HG03066 (cell line): ENCODE measurements at regions not wholly inside any gene's neighbourhood (a gene's known extent, or its start where the extent isn't known, plus 50 kb on each side); places are given as distances from the start of the nearest gene placed in this dataset.
"Not testable (repeated sequence)": the region's sequence is repeated elsewhere in the genome, so short reads cannot be mapped to it uniquely, and the experiment has no call there.

Source experiments
- ATAC-seq: cut with Tn5 transposase; IDR thresholded peaks from one replicate; pipeline ENCODE4 v1.9.1; 2021; ENCODE audit warnings: low read depth; ENCODE audit not compliant: unreplicated experiment

DNA sequence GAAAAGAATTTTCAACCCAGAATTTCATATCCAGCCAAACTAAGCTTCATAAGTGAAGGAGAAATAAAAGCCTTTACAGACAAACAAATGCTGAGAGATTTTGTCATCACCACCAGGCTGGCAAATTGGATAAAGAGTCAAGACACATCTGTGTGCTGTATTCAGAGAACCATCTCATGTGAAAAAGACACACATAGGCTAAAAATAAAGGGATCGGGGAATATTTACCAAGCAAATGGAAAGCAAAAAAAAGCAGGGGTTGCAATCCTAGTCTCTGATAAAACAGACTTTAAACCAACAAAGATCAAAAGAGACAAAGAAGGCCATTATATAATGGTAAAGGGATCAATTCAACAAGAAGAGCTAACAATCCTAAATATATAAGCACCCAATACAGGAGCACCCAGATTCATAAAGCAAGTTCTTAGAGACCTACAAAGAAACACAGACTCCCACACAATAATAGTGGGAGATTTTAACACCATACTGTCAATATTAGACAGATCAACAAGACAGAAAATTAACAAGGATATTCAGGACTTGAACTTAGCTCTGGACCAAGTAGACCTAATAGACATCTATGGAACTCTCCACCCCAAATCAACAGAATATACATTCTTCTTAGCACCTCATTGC is 55.9 kb upstream of the ACSM6 start:
- ATAC-seq = not testable (repeated sequence)

DNA sequence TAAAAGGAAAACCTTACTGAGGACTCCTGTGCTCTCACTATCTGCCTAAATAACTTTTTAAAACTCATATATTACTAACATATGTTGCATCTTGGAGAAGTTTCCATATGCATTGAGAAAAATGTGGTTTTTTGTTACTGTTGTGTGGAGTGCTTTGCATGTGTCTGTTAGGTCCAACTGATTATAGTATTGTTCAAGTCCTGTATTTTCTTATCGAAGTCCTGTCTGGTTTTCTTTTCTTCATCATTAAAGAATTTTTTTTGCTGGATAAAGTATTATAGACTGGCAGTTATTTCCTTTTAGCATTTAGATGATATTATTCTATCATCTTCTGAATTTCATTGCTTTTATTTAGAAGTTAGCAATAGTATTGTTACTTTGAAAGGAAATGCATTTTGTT is 59.5 kb upstream of the ACSM6 start:
- ATAC-seq = no peak

DNA sequence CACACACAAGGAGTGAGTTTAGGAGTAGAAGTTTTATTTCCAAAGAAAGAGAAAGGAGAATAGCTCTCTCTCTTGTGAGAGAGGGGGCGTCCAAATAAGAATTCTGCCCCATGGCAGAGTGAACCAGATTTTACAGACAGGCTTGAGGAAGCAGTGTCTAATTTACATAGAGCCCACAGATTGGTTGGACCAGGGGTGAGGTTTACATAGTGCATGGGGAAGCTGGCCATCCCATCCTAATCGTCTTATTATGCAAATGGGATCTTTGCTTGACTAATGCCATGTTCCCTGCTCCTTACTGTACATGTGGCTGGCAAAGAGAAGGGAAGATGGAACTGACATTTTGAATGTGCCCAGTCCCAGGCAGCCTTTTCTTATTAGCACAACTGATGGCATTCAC is 60.0 kb upstream of the ACSM6 start:
- no peak for ATAC-seq

DNA sequence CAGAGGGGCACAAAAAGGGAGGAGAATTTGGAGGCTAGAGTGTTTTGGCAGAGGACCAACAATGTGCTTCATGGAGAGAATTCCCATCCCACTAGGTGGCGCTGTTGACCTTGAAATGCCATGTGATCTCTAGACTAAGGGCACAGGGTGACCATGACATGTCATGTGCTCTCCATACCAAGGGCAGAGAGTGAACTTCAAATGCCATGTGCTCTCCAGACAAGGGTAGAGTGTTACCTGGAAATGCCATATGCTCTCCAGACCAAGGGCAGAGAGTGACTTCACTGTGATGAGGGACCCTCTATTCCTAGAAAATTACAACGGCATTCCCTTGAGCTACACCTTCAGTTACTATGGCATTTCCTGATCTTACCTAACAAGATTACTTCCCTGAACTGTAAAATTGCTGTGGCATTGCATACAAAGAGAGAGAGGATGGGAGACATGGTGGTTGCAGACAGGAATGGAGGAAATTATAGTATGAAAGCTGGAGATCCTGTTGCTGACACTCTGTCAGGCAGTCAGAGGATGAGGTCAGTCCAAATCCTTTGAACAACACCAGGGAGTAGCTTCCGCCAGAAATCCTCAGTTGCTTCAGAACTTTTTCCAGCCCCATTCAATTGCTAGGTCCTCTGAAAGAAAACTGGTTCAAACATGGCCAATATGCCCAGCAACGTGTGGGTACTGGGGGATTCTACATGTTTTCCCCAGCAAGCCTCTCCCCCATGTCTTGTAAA is 60.9 kb upstream of the ACSM6 start:
- peak; percentile 73 for ATAC-seq

DNA sequence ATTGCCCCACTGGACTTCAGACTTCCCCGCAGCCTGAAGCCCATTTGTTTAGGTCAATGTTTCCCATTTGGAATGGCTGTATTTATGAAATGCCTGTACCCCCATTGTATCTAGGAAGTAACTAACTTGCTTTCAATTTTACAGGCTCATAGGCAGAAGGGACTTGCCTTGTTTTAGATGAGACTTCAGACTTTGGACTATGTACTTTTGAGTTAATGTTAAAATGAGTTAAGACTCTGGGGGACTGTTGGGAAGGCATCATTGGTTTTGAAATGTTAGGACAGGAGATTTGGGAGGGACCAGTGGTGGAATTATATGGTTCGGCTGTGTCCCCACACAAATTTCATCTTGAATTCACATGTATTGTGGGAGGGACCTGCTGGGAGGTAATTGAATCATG is 61.1 kb upstream of the CYP2C8 start:
- ATAC-seq = not testable (repeated sequence)

DNA sequence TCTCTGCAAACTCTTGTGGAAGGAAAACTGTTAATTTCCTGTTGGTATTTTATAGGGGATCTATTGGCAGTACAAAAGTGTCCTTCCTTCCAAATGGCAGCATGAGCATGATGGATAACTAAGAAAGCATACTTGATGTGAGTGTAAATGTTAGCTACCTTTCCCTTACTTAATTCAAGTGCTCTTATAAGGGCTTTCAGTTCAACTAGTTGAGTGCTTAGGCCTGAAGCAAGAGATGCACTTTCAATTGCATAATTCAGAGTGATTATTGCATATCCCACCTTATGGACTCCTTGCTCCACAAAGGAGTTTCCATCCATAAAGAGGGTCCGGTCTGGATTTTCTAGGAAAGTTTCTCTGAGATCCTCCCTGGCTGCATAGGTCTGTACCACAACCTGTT is 56.3 kb upstream of the CYP2C8 start:
- no peak for ATAC-seq

DNA sequence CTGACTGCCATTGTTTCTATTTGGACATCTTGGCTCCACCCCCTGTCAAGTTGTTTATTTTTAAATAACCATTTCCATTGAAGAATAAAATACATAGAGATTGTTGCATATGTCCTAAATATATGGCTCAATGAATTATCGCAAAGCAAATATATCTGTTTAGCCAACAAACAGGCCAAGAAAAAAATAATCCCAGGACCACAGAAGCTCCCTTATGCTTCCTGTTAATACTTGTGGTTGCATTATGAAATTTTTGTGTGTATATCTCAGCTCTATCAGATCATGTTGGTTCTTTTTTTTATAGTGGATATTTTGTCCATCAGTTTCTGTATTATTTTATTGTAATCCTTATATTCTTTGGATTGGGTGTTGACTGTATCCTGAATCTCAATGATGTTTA is 53.4 kb upstream of the CYP2C8 start:
- no peak for ATAC-seq

- no peak for ATAC-seq
These were observed 52.6 kb upstream of the CYP2C8 start for GRCh38 chr10:95121904-95122303.
